ENCODE measurements at regions not wholly inside any gene's neighbourhood (a gene's known extent, or its start where the extent isn't known, plus 50 kb on each side); places are given as distances from the start of the nearest gene placed in this dataset.

GRCh38 chr12:93226361-93226760 is 151.4 kb upstream of the NUDT4 start:
- TF ChIP-seq CTCF (conservative IDR thresholded peaks at IDR 0.05; ENCODE audit: low read depth, low read length), result no peak
- no peak for TF ChIP-seq EZH2 (IDR thresholded peaks at IDR 0.05; ENCODE audit: borderline replicate concordance, low read depth, low read length, poor library complexity, severe bottlenecking)
